ENCODE measurements at regions not wholly inside any gene's neighbourhood (a gene's known extent, or its start where the extent isn't known, plus 50 kb on each side); places are given as distances from the start of the nearest gene placed in this dataset.
"Not testable (repeated sequence)": the region's sequence is repeated elsewhere in the genome, so short reads cannot be mapped to it uniquely, and the experiment has no call there.

DNA sequence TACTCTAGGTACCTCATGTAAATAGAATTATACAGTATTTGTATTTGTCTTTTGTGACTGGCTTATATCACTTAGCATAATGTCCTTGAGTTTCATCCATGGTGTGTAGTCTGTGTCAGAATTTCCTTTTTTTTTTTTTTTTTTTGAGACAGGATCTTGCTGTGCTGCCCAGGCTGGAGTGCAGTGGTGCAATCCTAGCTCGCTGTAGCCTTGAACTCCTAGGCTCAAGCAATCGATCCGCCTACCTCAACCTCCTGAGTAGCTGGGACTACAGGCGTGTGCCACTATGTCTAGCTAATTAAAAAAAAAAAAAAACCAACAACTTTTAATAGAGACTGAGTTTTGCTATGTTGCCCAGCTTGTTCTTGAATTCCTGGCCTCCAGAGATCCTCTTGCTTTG, 89.8 kb upstream of the PODXL start:
- no peak for DNase-seq (ENCODE audit: low read depth in 2 of 2)

DNA sequence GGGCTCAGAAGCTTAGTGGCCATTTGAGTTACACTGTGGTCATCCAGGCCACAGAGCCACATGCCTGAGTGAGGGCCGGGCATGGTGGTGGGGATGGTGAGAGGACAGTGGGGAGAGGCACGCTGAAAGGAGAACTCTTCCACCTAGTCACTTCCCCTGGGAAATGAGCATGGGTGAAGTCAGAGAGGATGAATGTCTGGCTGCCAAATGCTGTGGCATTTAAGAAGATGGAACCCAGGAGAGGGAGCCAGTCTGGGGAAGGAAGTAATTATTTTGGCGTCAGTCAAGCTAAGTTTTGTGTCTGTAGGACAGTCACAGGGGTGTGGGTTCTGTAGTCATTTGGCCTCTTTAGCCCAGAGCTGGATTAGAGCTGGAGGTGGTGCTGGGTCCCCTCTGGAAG, 86.0 kb upstream of the PODXL start:
- no peak for DNase-seq (ENCODE audit: low read depth in 2 of 2)

DNA sequence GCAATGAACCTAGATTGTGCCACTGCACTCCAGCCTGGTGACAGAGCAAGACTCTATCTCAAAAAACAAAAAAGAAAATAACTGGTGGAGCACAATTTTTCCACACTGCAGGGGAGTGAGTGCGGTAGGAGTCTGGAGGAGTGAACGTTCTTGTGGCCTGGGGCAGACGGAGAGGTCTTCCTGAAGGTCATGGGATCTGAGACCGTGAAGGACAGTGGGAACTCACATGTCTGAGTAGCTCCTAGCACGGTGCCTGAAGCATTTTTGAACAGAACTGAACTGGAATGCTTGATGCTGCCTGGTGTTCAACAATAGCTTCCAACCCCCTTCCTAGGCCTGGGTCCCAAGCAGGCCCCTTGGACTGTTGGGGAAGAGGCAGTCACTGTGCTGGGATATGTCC, 84.3 kb upstream of the PODXL start:
- DNase-seq (ENCODE audit: low read depth in 2 of 2): no peak

DNA sequence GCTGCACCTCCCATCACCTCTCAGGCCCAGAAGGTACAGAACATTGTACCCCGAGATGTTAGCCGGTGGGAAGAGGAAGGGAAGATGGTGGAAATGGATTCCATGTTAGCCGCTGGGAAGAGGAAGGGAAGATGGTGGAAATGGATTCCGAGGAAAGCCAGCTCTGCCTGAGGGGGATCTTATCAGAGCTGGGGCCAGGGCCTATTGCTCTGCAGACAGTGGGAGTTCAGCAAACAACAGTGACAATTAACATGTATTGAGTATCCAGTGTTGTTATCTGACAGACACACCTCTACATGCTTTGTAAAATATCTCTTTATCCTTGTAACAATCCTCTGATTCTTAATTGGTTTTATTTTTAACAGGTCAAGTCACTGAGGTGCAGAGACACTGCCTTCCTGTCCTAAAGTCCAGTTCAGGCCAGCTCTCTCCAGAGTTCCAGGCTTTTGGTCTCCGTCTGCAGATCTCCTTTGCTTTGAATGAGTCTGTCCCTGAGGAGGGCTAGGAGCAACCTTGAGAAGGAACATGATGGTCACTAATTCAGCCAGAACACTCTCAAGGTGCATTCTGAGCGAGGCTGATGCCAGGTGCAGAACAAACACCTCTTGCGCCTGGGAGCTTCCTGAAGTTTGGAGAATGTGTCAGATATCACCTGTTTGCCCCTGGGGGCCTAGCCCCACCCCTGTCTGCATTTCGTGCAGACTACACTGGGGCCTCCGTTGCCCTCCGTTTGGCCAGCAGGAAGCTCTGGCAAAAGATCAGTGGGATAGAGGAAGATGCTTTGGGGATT, 82.4 kb upstream of the PODXL start:
- no peak for DNase-seq (ENCODE audit: low read depth in 2 of 2)

DNA sequence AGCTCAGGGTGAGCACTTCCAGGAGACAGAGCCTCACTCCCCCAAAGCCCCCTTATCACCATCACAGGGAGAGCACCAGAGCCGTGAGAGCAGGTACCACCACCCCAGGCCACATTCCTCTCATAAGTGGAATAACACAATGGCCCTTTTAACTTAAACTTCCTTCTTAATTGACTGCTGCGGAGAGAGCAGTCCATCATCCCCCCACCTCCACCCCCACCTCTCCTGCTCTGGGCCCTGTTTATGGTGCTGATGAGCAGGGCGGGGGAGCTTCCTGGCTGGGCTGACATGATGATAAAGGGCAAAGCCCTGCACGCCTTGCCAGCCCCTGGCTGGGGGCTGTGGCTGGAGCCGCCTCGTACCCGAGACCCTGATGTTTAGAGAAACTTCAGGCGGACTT, 81.4 kb upstream of the PODXL start:
- DNase-seq (ENCODE audit: low read depth in 2 of 2): no peak

DNA sequence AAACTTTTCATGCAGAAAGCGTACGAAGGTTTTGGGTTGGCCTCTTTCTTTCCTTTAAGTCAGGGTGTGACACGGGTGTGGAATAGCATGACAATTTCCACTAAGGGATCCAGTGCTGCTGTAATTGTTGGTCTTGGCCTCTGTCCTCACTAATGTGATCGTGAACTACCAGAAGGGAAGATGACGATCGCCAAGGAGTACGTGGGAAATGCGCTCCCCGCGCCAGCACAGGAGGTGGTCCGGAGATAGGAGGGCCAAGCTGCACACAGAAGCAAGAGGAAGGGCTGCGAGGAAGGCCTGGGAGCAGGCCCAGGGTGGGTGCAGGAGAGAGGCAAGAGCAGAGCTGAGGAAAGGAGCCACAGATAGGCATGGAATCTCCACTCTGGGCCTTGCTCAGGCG, 79.7 kb upstream of the PODXL start:
- DNase-seq (ENCODE audit: low read depth in 2 of 2): no peak

DNA sequence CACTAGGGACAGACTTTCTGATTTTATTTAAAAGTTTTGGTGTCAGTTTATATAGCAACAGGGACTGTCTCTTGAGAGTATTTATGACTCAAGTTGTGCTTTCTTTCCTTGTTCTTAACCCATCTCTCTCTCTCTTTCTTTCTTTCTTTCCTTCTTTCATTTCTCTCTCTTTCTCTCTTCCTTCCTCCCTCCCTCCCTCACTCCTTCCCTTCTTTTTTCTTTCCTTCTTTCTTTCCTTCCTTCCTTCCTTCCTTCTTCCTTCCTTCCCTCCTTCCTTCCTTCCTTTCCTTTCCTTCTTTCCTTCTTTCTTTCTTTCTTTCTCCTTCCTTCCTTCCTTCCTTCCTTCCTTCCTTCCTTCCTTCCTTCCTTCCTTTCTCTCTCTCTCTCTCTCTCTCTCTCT, 77.8 kb upstream of the PODXL start:
- DNase-seq (ENCODE audit: low read depth in 2 of 2): not testable (repeated sequence)

DNA sequence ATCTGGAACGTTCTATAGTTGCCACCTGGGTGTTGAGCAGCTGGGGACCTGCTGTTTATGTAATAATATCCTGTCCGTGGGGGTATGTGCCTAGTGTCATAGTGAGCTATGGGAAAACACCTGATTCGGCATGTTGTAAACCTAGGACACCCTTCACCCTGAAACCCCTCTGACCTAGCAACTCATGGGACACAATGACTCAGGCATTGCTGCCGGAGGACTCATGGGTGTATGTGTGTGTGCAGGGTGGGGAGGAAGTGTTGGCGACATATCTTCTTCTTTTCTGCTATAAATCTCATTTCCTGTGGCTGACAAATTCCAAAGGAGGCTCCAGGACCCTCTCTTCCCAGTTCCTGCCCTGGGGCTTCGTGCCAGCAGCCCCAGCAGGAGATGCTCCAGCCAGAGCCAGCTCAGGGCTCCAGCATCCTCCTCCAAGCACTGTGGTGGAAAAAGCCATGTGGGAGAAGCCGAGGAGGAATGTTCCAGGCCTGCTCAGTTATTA, 77.0 kb upstream of the PODXL start:
- no peak for DNase-seq (ENCODE audit: low read depth in 2 of 2)

DNA sequence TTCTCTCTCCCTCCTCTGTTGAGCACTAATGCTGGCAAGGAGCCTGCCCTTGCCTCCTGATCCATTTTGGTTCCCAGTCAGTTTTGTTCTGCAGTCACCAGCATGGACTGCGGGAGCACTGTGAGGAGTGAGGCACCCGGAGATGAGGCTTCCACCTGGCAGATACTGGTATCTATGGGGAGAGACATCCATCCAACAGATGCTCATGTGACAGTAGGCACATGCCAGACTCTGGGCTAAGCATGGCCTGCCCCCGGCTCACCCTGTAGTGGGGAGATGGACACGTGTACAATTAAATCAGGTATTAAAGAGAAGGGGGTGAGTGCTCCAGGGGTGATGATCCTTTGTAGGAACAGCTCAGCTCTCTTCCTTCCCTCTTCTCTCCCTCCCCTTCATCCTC, 74.0 kb upstream of the PODXL start:
- DNase-seq (ENCODE audit: low read depth in 2 of 2): no peak

DNA sequence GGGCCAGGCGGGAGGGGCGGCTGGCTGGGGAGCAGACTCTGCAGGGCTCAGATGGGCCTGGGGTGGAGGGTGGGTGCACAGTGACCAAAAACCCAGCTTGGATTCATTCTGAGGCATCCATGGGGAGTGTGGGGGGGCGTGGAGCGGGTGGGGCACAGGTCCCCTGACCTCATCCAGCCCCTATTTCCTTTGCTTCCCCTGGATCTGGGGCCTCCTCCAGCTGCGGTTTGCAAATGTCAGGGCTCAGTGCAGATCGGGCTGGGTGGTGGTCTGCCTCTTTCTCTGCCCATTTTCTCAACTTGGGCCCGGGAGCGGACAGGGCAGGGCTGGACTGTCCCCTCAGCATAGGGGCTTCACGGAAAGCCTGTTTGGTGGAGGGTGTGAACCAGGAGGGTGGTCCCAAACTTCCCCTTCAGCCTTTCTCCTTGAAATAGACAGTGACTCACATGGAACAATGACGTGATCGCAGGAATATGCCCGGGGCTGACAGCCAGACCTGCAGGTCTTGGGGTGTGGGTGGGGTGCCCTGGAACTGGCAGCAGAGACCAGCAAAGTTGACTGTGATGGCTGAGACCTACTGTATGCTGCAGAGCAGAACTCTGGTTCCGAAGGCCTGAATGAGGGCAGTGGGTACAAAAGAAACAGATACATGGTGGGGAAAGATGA, 72.9 kb upstream of the PODXL start:
- no peak for DNase-seq (ENCODE audit: low read depth in 2 of 2)

DNA sequence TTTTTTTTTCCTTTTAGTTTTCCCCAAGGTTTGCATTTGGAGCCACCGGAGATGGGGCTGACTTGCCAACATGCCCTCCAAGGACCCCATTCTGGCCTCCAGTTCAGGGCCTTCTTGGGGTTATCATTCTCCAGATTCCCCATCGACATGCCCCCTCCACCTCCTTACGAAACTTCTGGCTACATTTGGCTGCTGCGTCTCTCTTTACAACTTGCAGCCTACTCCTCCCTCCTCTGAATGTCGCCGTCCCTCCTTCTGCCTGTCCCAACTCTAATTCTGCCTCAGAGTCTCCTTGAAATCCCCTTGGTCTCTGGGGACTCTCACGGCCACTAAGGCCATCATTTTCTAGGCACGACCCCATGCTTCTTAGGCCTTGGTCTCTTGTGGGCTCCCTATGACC, 72.2 kb upstream of the PODXL start:
- DNase-seq (ENCODE audit: low read depth in 2 of 2): no peak

DNA sequence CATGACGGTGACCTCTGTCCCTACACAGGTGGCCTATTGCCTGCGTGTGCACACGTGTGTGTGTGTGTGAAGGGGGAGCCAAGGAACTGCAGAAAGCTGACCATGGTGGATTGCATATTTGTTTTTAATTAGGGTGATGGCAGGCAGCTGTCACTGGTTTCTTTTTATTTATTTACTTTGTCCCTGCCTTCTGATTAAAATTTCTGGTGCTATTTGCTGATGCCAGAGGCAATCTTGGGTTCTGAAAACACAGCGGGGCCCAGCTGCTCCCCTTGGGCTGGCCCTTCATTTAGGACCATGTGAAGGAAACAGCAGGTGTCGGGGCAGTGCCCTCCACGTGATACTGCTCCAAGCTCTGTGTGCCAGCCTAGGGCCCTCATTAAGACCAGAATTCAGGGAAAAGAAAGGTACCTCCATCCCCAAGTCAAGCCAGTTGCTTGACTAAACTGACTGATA, 71.3 kb upstream of the PODXL start:
- no peak for DNase-seq (ENCODE audit: low read depth in 2 of 2)

DNA sequence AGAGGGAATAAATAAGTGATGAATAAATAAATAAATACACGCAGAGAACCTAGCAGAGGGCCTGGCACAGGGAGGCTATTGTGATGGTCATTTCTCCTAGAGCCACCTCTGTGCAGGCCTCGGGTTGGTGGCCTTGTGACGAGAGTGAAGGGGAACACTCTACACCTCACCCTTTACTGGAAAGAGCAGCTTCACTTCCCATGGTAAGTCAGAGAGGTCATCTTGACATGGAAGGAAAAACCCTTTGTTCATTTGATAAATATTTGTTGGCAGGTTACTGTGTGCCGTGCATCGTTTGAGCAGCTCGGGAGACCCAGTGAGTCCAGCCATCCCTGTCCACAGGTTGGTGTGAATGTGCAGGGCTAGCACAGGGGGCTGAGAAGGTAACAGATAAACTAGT, 70.2 kb upstream of the PODXL start:
- no peak for DNase-seq (ENCODE audit: low read depth in 2 of 2)

DNA sequence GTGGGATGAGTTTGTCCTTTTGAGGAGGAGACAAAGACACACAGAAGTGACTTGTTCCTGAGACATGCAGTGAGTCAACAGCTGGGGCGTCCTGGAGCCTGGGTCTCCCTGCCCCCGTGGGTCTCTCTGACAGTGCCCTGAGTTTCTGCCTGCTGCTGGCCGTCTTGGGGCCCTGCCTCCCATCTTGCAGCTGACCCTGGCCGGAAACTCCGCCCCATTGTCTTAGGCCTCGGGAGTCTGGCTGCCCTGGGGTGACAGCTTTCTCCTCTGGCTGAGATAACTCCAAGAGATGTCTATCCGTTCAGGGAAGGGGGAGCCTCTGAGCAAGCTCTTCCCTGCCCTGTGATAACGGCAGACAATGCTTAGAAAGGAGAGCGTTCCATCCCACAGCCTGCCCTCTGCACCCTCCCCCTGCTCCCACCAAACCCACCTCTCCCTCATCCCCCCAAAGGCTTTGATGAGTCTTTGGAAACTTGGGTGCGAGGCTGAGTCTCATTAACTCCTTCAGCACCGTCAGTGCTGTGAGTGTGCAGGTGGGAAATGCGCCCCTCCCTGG, 69.5 kb upstream of the PODXL start:
- no peak for DNase-seq (ENCODE audit: low read depth in 2 of 2)

DNA sequence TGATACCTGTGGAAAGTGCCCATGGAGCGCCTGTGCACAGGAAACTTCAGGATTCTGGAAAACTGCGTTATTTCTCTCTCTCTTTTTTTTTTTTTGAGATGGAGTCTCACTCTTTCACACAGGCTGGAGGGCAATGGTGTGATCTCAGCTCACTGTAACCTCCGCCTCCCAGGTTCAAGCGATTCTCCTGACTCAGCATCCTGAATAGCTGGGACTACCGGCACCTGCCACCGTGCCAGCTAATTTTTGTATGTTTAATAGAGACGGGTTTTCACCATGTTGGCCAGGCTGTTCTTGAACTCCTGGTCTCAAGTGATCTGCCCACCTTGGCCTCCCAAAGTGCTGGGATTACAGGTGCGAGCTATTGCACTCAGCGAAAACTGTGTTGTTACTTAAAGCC, 68.9 kb upstream of the PODXL start:
- DNase-seq (ENCODE audit: low read depth in 2 of 2): not testable (repeated sequence)

DNA sequence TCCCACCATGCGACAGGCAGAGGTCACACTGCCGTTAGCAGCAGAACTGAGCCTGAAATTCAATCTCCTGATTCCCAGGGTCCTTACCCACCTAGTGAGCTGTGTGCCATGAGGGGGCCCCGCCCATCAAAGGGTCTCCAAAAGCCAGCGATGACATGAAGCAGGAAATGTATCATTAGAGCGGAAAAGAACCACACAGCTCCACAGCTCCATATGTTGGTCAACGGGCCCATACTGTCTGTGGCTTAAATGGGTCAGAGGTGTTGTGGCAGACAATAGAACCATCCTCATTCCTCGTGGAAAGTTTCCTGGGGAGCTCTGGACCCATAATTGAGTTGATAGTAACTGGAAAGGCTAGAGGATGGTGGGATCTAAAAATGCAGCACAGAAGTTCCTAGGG, 68.1 kb upstream of the PODXL start:
- DNase-seq (ENCODE audit: low read depth in 2 of 2): no peak

DNA sequence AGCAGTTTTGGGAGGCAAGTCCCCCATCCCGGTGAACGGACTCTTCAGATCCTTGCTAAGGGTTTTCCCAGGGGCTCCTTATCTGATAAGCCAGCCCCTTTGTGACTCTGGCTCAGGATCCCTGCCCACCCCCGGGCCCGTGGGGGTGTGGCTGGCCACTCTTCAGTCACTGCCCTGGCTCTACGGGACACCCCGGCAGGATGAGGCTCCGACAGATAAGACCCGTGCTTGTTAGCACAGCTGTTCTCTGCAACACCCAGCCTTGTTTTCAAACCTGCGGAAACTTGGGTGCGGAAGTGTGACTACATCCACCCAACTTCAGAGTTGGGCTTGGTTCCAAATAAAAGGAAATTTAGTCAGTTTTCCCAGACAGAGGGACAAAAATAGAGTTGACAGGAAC, 66.7 kb upstream of the PODXL start:
- DNase-seq (ENCODE audit: low read depth in 2 of 2): no peak

DNA sequence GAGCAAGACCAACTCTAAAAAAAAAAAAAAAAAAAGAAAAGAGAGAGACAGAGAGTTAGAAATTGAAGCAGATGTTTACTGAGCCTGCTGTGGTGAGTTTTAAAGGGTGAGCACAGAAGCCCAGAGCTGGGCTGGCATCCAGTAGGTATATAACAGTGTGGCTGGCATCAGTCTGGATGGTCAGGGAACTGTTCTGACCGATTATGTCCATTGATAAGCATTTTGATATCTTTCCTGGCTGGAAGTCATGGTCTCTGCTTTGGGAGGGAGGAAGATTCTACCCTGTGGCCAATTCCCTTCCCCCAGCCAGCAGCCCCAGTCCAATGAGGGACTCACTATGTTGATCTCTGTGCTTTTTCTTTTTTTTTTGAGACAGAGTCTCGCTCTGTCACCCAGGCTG, 65.2 kb upstream of the PODXL start:
- no peak for DNase-seq (ENCODE audit: low read depth in 2 of 2)

DNA sequence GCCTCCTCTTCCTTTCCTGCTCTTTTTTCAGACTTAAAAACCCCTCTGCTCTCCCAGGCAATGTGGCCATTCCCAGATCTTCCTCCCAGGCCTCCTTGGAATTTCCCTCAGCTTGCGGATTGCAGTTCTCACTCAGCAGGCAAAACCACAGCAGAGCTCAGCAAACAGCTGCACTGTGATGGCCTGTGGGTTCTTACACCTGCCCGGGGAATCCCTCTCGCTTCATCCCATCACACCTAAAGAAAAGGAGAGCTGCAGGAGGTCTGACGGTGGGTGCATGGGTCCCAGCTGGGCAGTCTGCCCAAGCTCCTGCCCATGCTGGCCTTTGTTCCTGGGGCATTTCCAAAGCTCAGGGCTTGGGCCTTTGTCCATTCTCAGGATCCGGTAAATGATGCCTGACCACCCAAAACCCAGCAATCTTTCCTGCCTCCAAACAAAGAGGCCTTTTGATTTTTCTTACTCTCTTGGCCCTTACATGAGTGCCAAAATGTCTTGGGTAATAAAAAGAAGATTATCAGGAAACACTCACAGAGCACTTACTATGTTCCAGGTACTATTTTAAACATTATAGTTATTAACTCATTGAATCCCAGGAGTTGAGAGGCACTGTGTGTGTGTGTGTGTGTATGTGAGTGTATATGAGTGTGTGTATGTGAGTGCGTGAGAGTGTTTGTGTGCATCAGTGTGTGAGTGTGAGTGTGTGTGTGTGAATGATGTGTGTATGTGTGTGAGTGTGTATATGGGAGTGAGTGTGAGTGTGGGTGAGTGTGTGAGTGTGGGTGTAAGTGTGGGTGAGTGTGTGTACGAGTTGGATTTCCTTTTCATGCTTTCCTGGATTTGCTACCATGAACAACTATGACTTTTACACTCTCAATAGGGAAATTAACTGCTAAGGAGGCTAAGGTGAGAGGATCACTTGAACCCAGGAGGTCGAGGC, 64.5 kb upstream of the PODXL start:
- no peak for DNase-seq (ENCODE audit: low read depth in 2 of 2)

DNA sequence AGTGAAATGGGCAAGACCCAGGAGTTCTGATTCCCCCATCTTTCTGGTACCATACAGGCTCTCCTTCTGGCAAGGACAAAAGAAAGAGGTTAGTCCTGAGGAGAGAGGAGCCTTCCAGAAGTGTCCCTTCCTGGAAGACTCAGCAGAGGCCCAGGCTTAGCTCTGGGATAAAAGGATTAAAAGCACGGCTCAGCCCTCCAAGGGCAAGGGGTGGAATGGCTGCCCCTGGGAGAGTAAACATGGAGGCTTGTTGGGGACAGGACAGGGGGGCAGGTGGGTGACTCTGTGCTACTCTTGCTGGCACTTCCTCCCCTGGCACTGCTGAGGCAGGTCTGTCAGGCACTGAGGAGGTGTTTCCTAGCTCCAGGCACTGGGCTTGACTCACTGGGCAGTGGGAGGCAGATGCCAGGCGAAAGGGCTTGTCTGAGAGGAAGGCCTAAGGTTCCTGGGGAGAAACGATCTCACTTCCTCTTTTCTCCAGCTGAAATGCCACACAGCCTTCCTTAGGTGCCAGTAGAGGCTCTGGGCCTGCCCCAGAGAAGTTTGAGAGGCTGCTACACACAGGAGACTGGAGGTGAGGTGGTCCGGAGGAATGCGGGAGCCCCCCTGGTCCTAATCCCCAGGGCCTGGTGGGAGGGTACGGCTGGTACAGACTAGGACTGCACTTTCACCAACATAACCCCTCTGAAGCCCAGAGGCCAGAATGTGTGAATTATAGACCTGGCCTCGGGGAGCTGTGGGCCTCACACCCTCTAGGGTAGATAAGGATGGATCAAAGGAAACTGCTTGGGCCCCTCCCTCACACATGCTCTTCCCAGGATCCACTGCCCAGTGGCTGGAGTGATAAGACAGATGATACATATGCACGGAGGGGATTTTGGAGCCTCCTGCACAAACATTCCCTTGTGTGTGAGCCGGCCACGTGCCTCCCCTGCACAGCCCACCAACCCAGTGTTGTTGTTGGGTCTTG, 63.2 kb upstream of the PODXL start:
- DNase-seq (ENCODE audit: low read depth in 2 of 2): no peak

DNA sequence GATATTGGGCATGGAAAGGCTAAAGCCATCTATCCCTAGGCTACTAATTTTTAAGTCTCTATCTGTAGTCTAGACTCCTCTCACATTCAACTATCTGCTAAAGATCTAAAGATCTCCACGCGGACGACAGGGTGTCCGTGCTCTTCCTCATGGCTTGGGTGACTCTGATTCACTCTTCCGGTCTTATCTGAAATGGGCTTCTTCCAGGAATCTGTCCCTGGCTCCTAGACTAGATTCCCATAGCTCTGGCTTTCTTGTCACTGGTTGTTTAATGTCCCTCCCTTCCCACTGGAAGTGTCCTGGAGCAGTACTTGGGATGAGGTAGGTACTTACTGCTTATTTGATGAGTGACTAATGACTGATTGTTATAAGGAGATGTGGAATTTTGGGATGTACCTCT, 62.0 kb upstream of the PODXL start:
- DNase-seq (ENCODE audit: low read depth in 2 of 2): no peak

All from stimulated activated CD8-positive, alpha-beta memory T cell treated with anti-CD3 and anti-CD28 coated beads, Interleukin-15, amount 100 ng/mL, for 48 hours (primary cell).